VCaP (cell line): ENCODE measurements at regions not wholly inside any gene's neighbourhood (a gene's known extent, or its start where the extent isn't known, plus 50 kb on each side); places are given as distances from the start of the nearest gene placed in this dataset.

Source experiments
- H3K27ac ChIP-seq: fragments of 450-650 bp; 2 replicates; pipeline ENCODE4 v1.5.1; 2017
- CTCF ChIP-seq: fragments of 450-650 bp; conservative IDR thresholded peaks from 2 replicates; pipeline ENCODE4 v1.5.1; 2017; ENCODE audit warnings: mild to moderate bottlenecking, moderate library complexity

GRCh38 chr17:55659661-55660060 lies 63.0 kb downstream of the TMEM100 start:
- TF ChIP-seq CTCF: no peak
- H3K27ac ChIP-seq: no peak overlapping the region

- H3K27ac ChIP-seq: no peak overlapping the region
Measured at GRCh38 chr17:55655777-55656176, 66.9 kb downstream of the TMEM100 start.

GRCh38 chr17:55654821-55655220 lies 67.8 kb downstream of the TMEM100 start:
- no peak for TF ChIP-seq CTCF
- H3K27ac ChIP-seq: no peak overlapping the region

More at GRCh38 chr17:55655777-55656176, 66.9 kb downstream of the TMEM100 start:
- TF ChIP-seq CTCF: no peak

GRCh38 chr17:55654022-55654421 lies 68.6 kb downstream of the TMEM100 start:
- no peak for TF ChIP-seq CTCF
- no peak overlapping the region for H3K27ac ChIP-seq

- TF ChIP-seq CTCF: no peak
- H3K27ac ChIP-seq: no peak overlapping the region
Measured at GRCh38 chr17:55652825-55653224, 69.8 kb downstream of the TMEM100 start.

GRCh38 chr17:55652114-55652823 lies 70.4 kb downstream of the TMEM100 start:
- no peak overlapping the region for H3K27ac ChIP-seq
- no peak for TF ChIP-seq CTCF

GRCh38 chr17:55649957-55650597 lies 72.6 kb downstream of the TMEM100 start:
- no peak for TF ChIP-seq CTCF

More at GRCh38 chr17:55649957-55650597, 72.6 kb downstream of the TMEM100 start:
- no peak overlapping the region for H3K27ac ChIP-seq
